SK-N-SH (cell line): ENCODE measurements at regions not wholly inside any gene's neighbourhood (a gene's known extent, or its start where the extent isn't known, plus 50 kb on each side); places are given as distances from the start of the nearest gene placed in this dataset.

ENCODE experiments used
- CHD2 ChIP-seq: fragments of 150-350 bp; IDR thresholded peaks from 2 replicates; pipeline ENCODE4 v1.6.1; 2018; ENCODE audit warnings: low read length; ENCODE audit not compliant: partially characterized antibody
- CTCF ChIP-seq: fragments of 200-600 bp; sonication (generic); IDR thresholded peaks from 2 replicates; pipeline ENCODE4 v1.6.1; 2017; ENCODE audit warnings: antibody characterized with exemption, mild to moderate bottlenecking, moderate library complexity
- EP300 ChIP-seq, 2 experiments: IDR thresholded peaks; 2 replicates each; pipeline versions ENCODE4 v1.4.0 to v1.6.1; 2012; ENCODE audit warnings: borderline replicate concordance in 1 of 2, low read depth in 1 of 2, low read length in 1 of 2
- GABPA ChIP-seq: IDR thresholded peaks from 2 replicates; pipeline ENCODE4 v1.4.0; 2012; ENCODE audit warnings: low read depth, mild to moderate bottlenecking
- POLR2AphosphoS5 ChIP-seq: IDR thresholded peaks from 2 replicates; pipeline ENCODE4 v1.6.1; 2012; ENCODE audit warnings: low read depth, low read length
- RCOR1 ChIP-seq: fragments of 150-350 bp; IDR thresholded peaks from 2 replicates; pipeline ENCODE4 v1.6.1; 2017; ENCODE audit warnings: antibody characterized with exemption, low read length
- REST ChIP-seq: IDR thresholded peaks from 2 replicates; pipeline ENCODE4 v1.6.1; 2012; ENCODE audit warnings: mild to moderate bottlenecking, low read depth, low read length, moderate library complexity
- SIN3A ChIP-seq: IDR thresholded peaks from 2 replicates; pipeline ENCODE4 v1.6.1; 2012; ENCODE audit warnings: low read depth, mild to moderate bottlenecking, low read length, moderate library complexity, borderline replicate concordance
- TAF1 ChIP-seq: IDR thresholded peaks from 2 replicates; pipeline ENCODE4 v1.6.1; 2012; ENCODE audit warnings: low read depth, mild to moderate bottlenecking, low read length, moderate library complexity, borderline replicate concordance

- TF ChIP-seq SIN3A = no peak
- TF ChIP-seq TAF1 = no peak
- no peak for TF ChIP-seq POLR2AphosphoS5
- TF ChIP-seq RCOR1 = no peak
- no peak for TF ChIP-seq CTCF
- TF ChIP-seq GABPA = no peak
- TF ChIP-seq REST = no peak
- TF ChIP-seq CHD2 = no peak
- TF ChIP-seq EP300 (IDR thresholded peaks at IDR 0.05; ENCODE audit: borderline replicate concordance in 1 of 2, low read depth in 1 of 2, low read length in 1 of 2) = no peak
Observed at GRCh38 chr15:29590701-29591100, 231.6 kb downstream of the TJP1 start.
